Loucy (cell line): ENCODE measurements at regions not wholly inside any gene's neighbourhood (a gene's known extent, or its start where the extent isn't known, plus 50 kb on each side); places are given as distances from the start of the nearest gene placed in this dataset.

Source experiments
- EZH2phosphoT487 ChIP-seq: fragments of 200-600 bp; IDR thresholded peaks from 2 replicates; pipeline ENCODE4 v1.6.1; 2018; ENCODE audit warnings: antibody characterized with exemption, mild to moderate bottlenecking, moderate library complexity, borderline replicate concordance
- TF ChIP-seq, protein P1 (sequence below): fragments of 200-600 bp; sonication (generic); conservative IDR thresholded peaks from 2 replicates; pipeline ENCODE4 v1.5.1; 2014; ENCODE audit warnings: mild to moderate bottlenecking, antibody characterized with exemption, low read length

DNA sequence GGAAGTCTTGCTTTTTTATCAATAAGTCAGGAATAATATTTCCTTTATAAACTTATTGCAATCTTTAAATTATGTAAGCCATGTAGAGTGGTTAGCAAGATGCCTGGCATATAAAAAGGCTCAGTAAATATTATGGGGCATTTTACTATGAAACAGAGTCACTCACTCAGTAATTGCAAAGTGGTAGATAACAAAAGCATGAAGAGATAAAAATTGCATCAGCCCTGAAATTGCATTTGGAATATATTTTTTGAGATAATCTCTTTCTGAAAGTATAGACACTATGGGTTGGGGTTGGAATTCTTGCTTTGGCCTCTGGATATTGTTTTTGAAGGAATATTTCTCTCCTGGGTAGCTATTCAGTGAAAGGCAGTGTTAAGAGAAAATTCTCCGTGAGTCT lies 188.6 kb downstream of the JRKL start:
- TF ChIP-seq, protein P1, sequence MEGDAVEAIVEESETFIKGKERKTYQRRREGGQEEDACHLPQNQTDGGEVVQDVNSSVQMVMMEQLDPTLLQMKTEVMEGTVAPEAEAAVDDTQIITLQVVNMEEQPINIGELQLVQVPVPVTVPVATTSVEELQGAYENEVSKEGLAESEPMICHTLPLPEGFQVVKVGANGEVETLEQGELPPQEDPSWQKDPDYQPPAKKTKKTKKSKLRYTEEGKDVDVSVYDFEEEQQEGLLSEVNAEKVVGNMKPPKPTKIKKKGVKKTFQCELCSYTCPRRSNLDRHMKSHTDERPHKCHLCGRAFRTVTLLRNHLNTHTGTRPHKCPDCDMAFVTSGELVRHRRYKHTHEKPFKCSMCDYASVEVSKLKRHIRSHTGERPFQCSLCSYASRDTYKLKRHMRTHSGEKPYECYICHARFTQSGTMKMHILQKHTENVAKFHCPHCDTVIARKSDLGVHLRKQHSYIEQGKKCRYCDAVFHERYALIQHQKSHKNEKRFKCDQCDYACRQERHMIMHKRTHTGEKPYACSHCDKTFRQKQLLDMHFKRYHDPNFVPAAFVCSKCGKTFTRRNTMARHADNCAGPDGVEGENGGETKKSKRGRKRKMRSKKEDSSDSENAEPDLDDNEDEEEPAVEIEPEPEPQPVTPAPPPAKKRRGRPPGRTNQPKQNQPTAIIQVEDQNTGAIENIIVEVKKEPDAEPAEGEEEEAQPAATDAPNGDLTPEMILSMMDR: no peak
- no peak for TF ChIP-seq EZH2phosphoT487
